Hepatocyte (in vitro differentiated cells): ENCODE measurements at regions not wholly inside any gene's neighbourhood (a gene's known extent, or its start where the extent isn't known, plus 50 kb on each side); places are given as distances from the start of the nearest gene placed in this dataset.

Experiments used
- CTCF ChIP-seq: fragments of 200-600 bp; sonication (generic); IDR thresholded peaks from 2 replicates; pipeline ENCODE4 v1.5.1; 2016; ENCODE audit warnings: antibody characterized with exemption, mild to moderate bottlenecking; ENCODE audit not compliant: poor library complexity
- EZH2 ChIP-seq: fragments of 200-600 bp; sonication (generic); IDR thresholded peaks from 2 replicates; pipeline ENCODE4 v1.6.1; 2016; ENCODE audit warnings: antibody characterized with exemption, mild to moderate bottlenecking, borderline replicate concordance

- TF ChIP-seq CTCF (no peak), EZH2 (no peak)
These were observed 217.0 kb upstream of the CXCR4 start for GRCh38 chr2:136334967-136335366.
